ENCODE measurements at regions not wholly inside any gene's neighbourhood (a gene's known extent, or its start where the extent isn't known, plus 50 kb on each side); places are given as distances from the start of the nearest gene placed in this dataset.
A peak's percentile ranks its signal among the peaks of the same experiment; 100 is the strongest.

DNA sequence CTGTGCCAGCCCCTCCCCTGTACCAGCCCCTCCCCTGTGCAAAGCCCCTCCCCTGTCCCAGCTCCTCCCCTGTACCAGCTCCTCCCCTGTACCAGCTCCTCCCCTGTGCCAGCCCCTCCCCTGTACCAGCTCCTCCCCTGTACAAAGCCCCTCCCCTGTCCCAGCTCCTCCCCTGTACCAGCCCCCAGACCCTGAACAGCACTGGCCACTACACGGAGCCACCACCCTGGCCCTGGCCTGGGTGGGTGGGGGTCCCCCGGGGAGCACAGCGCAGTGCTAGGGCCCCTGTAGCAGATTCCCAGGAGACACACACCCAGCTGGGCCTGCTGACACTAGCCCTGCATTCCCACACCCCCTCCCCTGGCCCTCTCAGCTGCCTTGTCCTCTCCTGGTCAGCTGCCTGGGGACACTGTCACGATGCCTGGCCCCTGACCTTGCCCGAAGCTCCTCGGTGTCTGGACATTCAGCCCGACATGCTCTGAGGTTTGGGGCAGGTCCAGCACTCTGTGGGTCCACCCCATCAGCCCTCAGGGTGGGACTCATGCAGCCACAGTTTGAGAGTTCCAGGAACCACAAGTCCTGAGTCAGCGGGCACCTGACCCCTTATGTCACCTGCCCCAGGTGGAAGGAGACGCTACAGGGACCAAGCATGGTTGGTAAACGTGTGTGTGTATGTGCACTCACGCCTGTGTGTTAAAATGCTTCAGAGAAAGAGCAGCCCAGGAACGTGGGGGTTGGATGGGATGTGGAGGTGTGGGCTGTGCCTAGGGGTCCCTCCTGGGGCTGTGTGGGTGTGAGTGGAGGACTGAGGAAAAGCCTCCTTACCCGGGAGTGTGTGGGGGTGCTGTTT is 114.2 kb downstream of the METRNL start:
- DNase-seq: peak; percentile 4
- no peak overlapping the region for H3K4me3 Mint-ChIP-seq
- H3K27ac Mint-ChIP-seq: peak overlapping the region; percentile 31
- no peaks in the 10 kb centered on the region for H3K36me3 Mint-ChIP-seq (ENCODE audit: low read depth)
- no peaks in the 10 kb centered on the region for H3K9me3 Mint-ChIP-seq
- ChIA-PET POLR2A (interaction anchor here (0.6 kb wide), 1 partner anchor 208 kb away, joined by 4 read pairs; no protein-coding TSS in a partner anchor), CTCF (interaction anchor here (0.8 to 1.1 kb wide), 2 partner anchors 13 to 16 kb away, joined by 3 read pairs; no protein-coding TSS in a partner anchor)
- H3K4me1 Mint-ChIP-seq: peaks cover 22% of the 10 kb centered on the region
- H3K27me3 Mint-ChIP-seq: no peaks in the 10 kb centered on the region

GRCh38 chr17:83194186-83194561 is 114.8 kb downstream of the METRNL start:
- Mint-ChIP-seq H3K4me1 (peaks cover 26% of the 10 kb centered on the region), H3K27ac (peak overlapping the region; percentile 31), H3K36me3 (ENCODE audit: low read depth) (no peaks in the 10 kb centered on the region), H3K9me3 (no peaks in the 10 kb centered on the region), H3K4me3 (no peak overlapping the region), H3K27me3 (no peaks in the 10 kb centered on the region)
- POLR2A ChIA-PET: no interaction called here
- peak; percentile 7 for DNase-seq
- CTCF ChIA-PET: interaction anchor here (1.1 kb wide), 1 partner anchor 13 kb away, joined by 3 read pairs; no protein-coding TSS in a partner anchor

- peak; percentile 5 for DNase-seq
- Mint-ChIP-seq H3K4me1 (peaks cover 32% of the 10 kb centered on the region), H3K9me3 (no peaks in the 10 kb centered on the region), H3K27me3 (no peaks in the 10 kb centered on the region), H3K27ac (no peak overlapping the region), H3K4me3 (no peak overlapping the region), H3K36me3 (ENCODE audit: low read depth) (no peaks in the 10 kb centered on the region)
- ChIA-PET CTCF (no interaction called here), POLR2A (no interaction called here)
Observed at GRCh38 chr17:83194761-83195329, 115.4 kb downstream of the METRNL start.

- ChIA-PET CTCF (no interaction called here), POLR2A (no interaction called here)
- Mint-ChIP-seq H3K36me3 (ENCODE audit: low read depth) (no peaks in the 10 kb centered on the region), H3K27me3 (no peaks in the 10 kb centered on the region), H3K4me3 (no peak overlapping the region), H3K4me1 (peaks cover 39% of the 10 kb centered on the region), H3K9me3 (no peaks in the 10 kb centered on the region), H3K27ac (no peak overlapping the region)
- peak; percentile 2 for DNase-seq
Observed at GRCh38 chr17:83195330-83196023, 116.1 kb downstream of the METRNL start.

DNA sequence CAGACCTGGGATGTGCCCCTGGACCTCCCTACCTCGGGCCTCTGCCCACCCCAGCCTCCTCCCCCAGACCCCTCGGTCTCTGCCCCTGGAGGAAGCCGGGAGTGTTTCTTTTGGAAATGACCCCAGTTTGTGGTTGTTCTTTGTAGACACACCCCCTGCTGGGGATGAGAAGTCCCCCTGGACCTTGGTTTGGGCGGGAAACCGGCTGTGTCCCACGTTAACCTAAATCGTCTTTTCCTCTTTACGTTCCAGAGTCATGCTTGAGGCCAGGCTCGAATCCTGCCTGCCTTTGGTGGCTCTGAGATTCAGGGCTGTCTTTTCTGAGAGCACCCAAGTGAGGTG is 116.6 kb downstream of the METRNL start:
- Mint-ChIP-seq H3K4me1 (peaks cover 42% of the 10 kb centered on the region), H3K36me3 (ENCODE audit: low read depth) (no peaks in the 10 kb centered on the region), H3K9me3 (no peaks in the 10 kb centered on the region), H3K27ac (no peak overlapping the region), H3K27me3 (no peaks in the 10 kb centered on the region), H3K4me3 (no peak overlapping the region)
- ChIA-PET CTCF (no interaction called here), POLR2A (no interaction called here)
- DNase-seq: peak; percentile 5

DNA sequence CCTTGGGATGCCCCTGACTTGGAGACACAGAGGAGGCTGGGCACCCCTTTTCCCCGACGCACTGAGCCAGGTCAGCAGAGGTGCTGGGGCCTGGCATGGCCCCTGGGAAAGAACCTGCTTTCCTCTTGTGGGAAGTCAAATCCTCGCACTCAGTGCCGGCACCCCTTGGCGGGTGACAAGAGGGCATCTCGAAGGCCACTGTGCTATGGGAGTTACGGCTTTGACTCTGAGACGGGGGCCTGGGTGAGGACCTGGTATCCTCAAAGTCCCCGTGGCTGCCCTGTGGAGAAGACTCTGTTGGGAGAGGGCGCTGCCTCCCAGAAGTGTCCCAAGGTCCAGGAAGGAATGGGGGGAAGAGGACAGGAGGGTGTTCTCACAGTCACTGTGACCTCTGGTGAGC is 117.0 kb downstream of the METRNL start:
- Mint-ChIP-seq H3K9me3 (no peaks in the 10 kb centered on the region), H3K27ac (no peak overlapping the region), H3K36me3 (ENCODE audit: low read depth) (no peaks in the 10 kb centered on the region), H3K4me1 (peaks cover 42% of the 10 kb centered on the region), H3K27me3 (no peaks in the 10 kb centered on the region), H3K4me3 (no peak overlapping the region)
- POLR2A ChIA-PET: no interaction called here
- DNase-seq: peak; percentile 5
- CTCF ChIA-PET: no interaction called here

GRCh38 chr17:83196973-83197880 is 117.8 kb downstream of the METRNL start:
- H3K4me1 Mint-ChIP-seq: peaks cover 45% of the 10 kb centered on the region
- POLR2A ChIA-PET: no interaction called here
- no peaks in the 10 kb centered on the region for H3K27me3 Mint-ChIP-seq
- CTCF ChIA-PET: interaction anchor here (0.6 kb wide), 1 partner anchor 103 kb away, joined by 3 read pairs; no protein-coding TSS in a partner anchor
- H3K9me3 Mint-ChIP-seq: no peaks in the 10 kb centered on the region
- no peaks in the 10 kb centered on the region for H3K36me3 Mint-ChIP-seq (ENCODE audit: low read depth)
- H3K4me3 Mint-ChIP-seq: peak overlapping the region; percentile 7
- peak overlapping the region; percentile 61 for H3K27ac Mint-ChIP-seq
- DNase-seq: peak; percentile 4

GRCh38 chr17:83198366-83199341 is 119.2 kb downstream of the METRNL start:
- H3K9me3 Mint-ChIP-seq: no peaks in the 10 kb centered on the region
- peak overlapping the region; percentile 77 for H3K4me3 Mint-ChIP-seq
- DNase-seq: peak; percentile 14
- H3K27ac Mint-ChIP-seq: peak overlapping the region; percentile 94
- ChIA-PET POLR2A (no interaction called here), CTCF (interaction anchor here (0.7 to 4.4 kb wide), 4 partner anchors 12 to 417 kb away, joined by 3 to 14 read pairs (median 3); no protein-coding TSS in a partner anchor)
- H3K4me1 Mint-ChIP-seq: peaks cover 43% of the 10 kb centered on the region
- no peaks in the 10 kb centered on the region for H3K36me3 Mint-ChIP-seq (ENCODE audit: low read depth)
- H3K27me3 Mint-ChIP-seq: no peaks in the 10 kb centered on the region

GRCh38 chr17:83199500-83200201 is 120.2 kb downstream of the METRNL start:
- Mint-ChIP-seq H3K36me3 (ENCODE audit: low read depth) (no peaks in the 10 kb centered on the region), H3K9me3 (no peaks in the 10 kb centered on the region), H3K27ac (peak overlapping the region; percentile 94), H3K4me3 (peak overlapping the region; percentile 77), H3K27me3 (no peaks in the 10 kb centered on the region), H3K4me1 (peaks cover 40% of the 10 kb centered on the region)
- POLR2A ChIA-PET: no interaction called here
- DNase-seq: peak; percentile 59
- CTCF ChIA-PET: interaction anchor here (0.7 to 4.4 kb wide), 8 partner anchors 13 to 418 kb away, joined by 3 to 14 read pairs (median 3); no protein-coding TSS in a partner anchor

DNA sequence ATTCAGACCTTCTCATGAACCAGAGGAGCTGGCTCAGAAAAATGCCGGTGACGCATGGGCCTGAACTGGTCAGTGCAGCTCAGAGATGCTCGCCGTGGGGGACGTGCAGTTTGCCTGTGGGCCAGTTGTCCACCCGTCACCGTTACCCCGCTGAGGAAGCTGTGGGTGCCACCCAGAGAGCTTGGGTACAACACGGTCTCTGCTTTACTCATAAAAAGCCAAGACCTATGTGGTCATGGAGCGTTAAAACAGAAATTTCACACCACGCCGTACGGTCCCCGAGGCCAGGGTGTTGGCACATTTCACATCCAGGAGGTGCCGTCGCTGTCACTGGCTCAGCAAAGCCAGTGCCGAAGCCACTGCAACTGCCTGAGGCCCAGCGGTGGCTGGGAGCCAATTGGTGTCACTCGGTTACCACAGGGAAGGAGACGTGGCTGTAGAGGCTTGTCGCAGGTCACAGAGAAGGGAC is 120.9 kb downstream of the METRNL start:
- Mint-ChIP-seq H3K27me3 (no peaks in the 10 kb centered on the region), H3K9me3 (no peaks in the 10 kb centered on the region), H3K27ac (peak overlapping the region; percentile 94), H3K4me1 (peaks cover 40% of the 10 kb centered on the region), H3K4me3 (peak overlapping the region; percentile 77), H3K36me3 (ENCODE audit: low read depth) (no peaks in the 10 kb centered on the region)
- CTCF ChIA-PET: interaction anchor here (0.7 to 4.4 kb wide), 7 partner anchors 53 to 419 kb away, joined by 3 to 14 read pairs (median 3); no protein-coding TSS in a partner anchor
- POLR2A ChIA-PET: no interaction called here
- peak; percentile 43 for DNase-seq

GRCh38 chr17:83200751-83201150 is 121.3 kb downstream of the METRNL start:
- H3K9me3 Mint-ChIP-seq: no peaks in the 10 kb centered on the region
- DNase-seq: no peak
- H3K27me3 Mint-ChIP-seq: no peaks in the 10 kb centered on the region
- H3K4me3 Mint-ChIP-seq: peak overlapping the region; percentile 77
- H3K36me3 Mint-ChIP-seq (ENCODE audit: low read depth): no peaks in the 10 kb centered on the region
- CTCF ChIA-PET: interaction anchor here (0.5 to 4.4 kb wide), 8 partner anchors 54 to 419 kb away, joined by 3 to 14 read pairs (median 3); no protein-coding TSS in a partner anchor
- POLR2A ChIA-PET: no interaction called here
- H3K27ac Mint-ChIP-seq: peak overlapping the region; percentile 94
- peaks cover 40% of the 10 kb centered on the region for H3K4me1 Mint-ChIP-seq
